ENCODE measurements at regions not wholly inside any gene's neighbourhood (a gene's known extent, or its start where the extent isn't known, plus 50 kb on each side); places are given as distances from the start of the nearest gene placed in this dataset.

DNA sequence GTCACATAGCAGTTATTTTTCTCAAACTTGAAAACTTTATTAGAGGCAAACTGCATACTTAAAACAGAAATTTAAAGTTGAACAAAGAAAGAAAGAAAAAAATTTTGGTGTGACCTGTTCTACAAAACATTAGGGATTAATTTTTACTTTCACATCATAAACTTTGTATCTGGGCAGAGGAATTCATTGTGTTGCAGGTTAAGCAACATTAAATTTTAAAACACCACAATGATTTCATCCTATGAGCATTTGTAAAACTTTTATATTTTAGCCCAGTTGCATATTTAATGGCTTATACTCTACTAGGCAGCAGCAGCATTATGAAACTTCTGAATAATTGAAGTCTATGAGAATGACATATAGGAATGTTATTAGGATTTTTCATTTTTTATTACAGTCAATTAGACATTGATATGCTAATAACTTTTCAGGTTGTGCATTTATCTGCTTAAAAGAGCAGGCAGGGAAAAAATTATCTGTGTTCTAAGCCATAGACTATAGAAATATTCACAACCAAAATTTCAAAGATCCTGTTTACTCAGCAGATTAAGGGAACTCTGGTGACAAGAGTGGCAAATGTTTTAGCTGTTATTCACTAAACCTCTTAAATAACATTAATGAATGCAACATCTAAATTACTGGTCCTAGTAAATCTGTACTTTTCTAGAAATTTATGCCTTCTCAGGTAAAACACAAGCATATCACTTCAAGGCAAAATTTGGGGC is 1088.5 kb upstream of the CDH6 start:
- Mint-ChIP-seq H3K36me3 (no peaks in the 10 kb centered on the region), H3K27me3 (ENCODE audit: insufficient read depth, low read depth) (no peaks in the 10 kb centered on the region), H3K4me3 (no peak overlapping the region), H3K27ac (no peak overlapping the region), H3K4me1 (peaks cover 3% of the 10 kb centered on the region), H3K9me3 (no peaks in the 10 kb centered on the region)
- Histone ChIP-seq H4K20me1 (ENCODE audit: low read depth) (no peaks in the 10 kb centered on the region), H3K9ac (no peak overlapping the region), H3K4me1 (no peaks in the 10 kb centered on the region), H3K27me3 (no peaks in the 10 kb centered on the region), H3K4me2 (no peak overlapping the region), H3K27ac (no peak overlapping the region), H3K36me3 (no peaks in the 10 kb centered on the region), H3K79me2 (ENCODE audit: low read depth) (no peaks in the 10 kb centered on the region), H3K4me3 (no peak overlapping the region), H2AFZ (replicated peaks) (no peak overlapping the region), H3K9me3 (ENCODE audit: low read depth) (no peaks in the 10 kb centered on the region), H3F3A (ENCODE audit: low read depth) (no peaks in the 10 kb centered on the region)
- TF ChIP-seq EZH2 (IDR thresholded peaks at IDR 0.05) (no peak), CTCF (IDR thresholded peaks at IDR 0.05) (no peak), EZH2phosphoT487 (IDR thresholded peaks at IDR 0.05) (no peak)
- DNase-seq (ENCODE audit: low spot score): no peak

DNA sequence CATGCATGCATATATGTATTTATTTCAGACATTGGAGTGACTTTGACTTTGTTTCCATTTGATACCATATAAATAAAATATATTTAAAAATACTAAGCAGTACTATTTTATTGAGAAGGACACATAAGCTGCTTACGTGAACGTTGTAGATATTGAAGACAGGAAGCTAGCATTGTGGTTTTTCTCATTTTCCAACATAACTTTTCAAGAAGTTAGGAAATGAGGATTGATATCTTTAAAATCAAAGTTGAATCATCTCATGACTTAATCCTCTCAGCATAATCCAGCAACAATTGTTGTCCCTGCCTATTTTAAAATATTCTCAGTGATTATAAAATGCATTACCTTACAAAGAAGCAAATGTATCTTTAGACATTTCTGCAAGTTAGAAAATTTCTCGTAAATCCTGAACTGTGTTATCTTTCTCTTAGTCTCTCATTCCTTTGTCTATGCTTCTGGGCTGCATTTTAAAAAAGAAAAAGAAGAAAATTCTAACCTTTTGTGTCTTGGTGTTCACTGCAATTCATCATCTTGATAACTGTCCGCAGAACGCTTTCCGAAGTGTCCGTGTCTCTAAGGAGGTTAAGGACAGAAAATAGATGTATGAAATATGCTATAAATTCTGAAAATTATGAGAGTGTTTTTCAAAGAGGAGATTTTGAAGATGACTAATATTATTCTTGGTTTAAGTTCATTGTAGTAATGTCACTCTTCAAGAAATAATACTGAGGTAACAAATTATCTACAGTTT is 1089.9 kb upstream of the CDH6 start:
- no peaks in the 10 kb centered on the region for H3K9me3 Mint-ChIP-seq
- no peak overlapping the region for H3K4me2 ChIP-seq
- no peaks in the 10 kb centered on the region for H3K36me3 Mint-ChIP-seq
- H3K9me3 ChIP-seq (ENCODE audit: low read depth): no peaks in the 10 kb centered on the region
- no peak for TF ChIP-seq EZH2 (IDR thresholded peaks at IDR 0.05)
- no peak for TF ChIP-seq EZH2phosphoT487 (IDR thresholded peaks at IDR 0.05)
- TF ChIP-seq CTCF (IDR thresholded peaks at IDR 0.05): no peak
- no peak overlapping the region for H3K9ac ChIP-seq
- H3K36me3 ChIP-seq: no peaks in the 10 kb centered on the region
- no peaks in the 10 kb centered on the region for H3K27me3 Mint-ChIP-seq (ENCODE audit: insufficient read depth, low read depth)
- no peaks in the 10 kb centered on the region for H3K79me2 ChIP-seq (ENCODE audit: low read depth)
- DNase-seq (ENCODE audit: low spot score): no peak
- H2AFZ ChIP-seq (replicated peaks): no peak overlapping the region
- no peaks in the 10 kb centered on the region for H4K20me1 ChIP-seq (ENCODE audit: low read depth)
- no peak overlapping the region for H3K4me3 ChIP-seq
- H3K27ac Mint-ChIP-seq: no peak overlapping the region
- H3F3A ChIP-seq (ENCODE audit: low read depth): no peaks in the 10 kb centered on the region
- peaks cover 6% of the 10 kb centered on the region for H3K4me1 ChIP-seq
- no peaks in the 10 kb centered on the region for H3K27me3 ChIP-seq
- no peak overlapping the region for H3K4me3 Mint-ChIP-seq
- no peak overlapping the region for H3K27ac ChIP-seq
- H3K4me1 Mint-ChIP-seq: peaks cover 11% of the 10 kb centered on the region

- Histone ChIP-seq H3K9ac (no peak overlapping the region), H3K4me2 (no peak overlapping the region), H3F3A (ENCODE audit: low read depth) (no peaks in the 10 kb centered on the region), H3K9me3 (ENCODE audit: low read depth) (no peaks in the 10 kb centered on the region), H3K79me2 (ENCODE audit: low read depth) (no peaks in the 10 kb centered on the region), H3K36me3 (no peaks in the 10 kb centered on the region), H3K4me3 (no peak overlapping the region), H3K27me3 (no peaks in the 10 kb centered on the region), H3K27ac (no peak overlapping the region), H2AFZ (replicated peaks) (no peak overlapping the region), H4K20me1 (ENCODE audit: low read depth) (no peaks in the 10 kb centered on the region), H3K4me1 (peaks cover 6% of the 10 kb centered on the region)
- Mint-ChIP-seq H3K27me3 (ENCODE audit: insufficient read depth, low read depth) (no peaks in the 10 kb centered on the region), H3K4me1 (peaks cover 11% of the 10 kb centered on the region), H3K4me3 (no peak overlapping the region), H3K36me3 (no peaks in the 10 kb centered on the region), H3K9me3 (no peaks in the 10 kb centered on the region), H3K27ac (no peak overlapping the region)
- TF ChIP-seq EZH2 (IDR thresholded peaks at IDR 0.05) (no peak), CTCF (IDR thresholded peaks at IDR 0.05) (no peak), EZH2phosphoT487 (IDR thresholded peaks at IDR 0.05) (no peak)
- DNase-seq (ENCODE audit: low spot score): no peak
Measured at GRCh38 chr5:30103052-30103451, 1090.4 kb upstream of the CDH6 start.
